AML-193 (cell line): ENCODE measurements at regions not wholly inside any gene's neighbourhood (a gene's known extent, or its start where the extent isn't known, plus 50 kb on each side); places are given as distances from the start of the nearest gene placed in this dataset.
A peak's percentile ranks its signal among the peaks of the same experiment; 100 is the strongest.

ENCODE experiments used
- DNase-seq, 2 experiments: peaks; one replicate each; lab custom pipeline; 2025; lab: John Stamatoyannopoulos, UW

- no peak for DNase-seq
These were observed 322.5 kb downstream of the HLX start for GRCh38 chr1:221201773-221202172.

- DNase-seq, result peak; percentile 26 to 54
These were observed 324.2 kb downstream of the HLX start for GRCh38 chr1:221203224-221204054.

DNA sequence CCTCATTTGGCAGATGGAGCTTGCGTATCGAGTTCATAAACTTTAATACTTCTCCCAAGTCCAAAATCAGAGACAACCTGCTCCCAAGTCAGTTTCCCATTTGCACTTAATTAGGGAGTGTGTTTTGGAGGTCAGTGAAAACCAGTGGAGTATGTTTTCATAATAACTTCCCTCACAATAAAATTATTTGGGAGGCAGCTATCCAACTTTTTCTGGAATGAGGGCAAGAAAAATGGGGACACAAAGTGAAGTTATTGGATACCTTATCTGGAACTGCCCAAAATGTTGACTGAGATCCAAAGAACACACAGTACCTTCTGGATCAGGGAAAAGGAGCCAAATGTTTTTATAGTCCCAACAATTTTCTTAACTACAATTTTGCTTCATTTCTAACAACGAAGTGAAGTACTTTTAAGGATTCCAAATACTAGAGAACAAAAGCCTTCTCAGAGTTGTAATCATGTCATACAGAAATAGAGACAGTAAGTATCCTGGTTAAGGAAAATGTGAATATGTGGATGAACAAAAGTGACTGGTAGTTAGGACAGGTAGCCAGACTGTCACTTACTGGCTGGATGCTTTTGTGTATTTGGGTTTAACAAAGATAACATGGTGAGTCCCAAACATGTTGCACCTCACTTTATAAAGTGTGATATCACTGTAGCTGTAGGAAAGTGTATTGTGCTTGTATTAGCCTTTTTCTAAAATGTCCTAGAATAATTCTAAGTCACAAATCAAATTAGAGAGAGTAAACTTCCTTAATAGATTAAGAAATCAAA lies 325.0 kb downstream of the HLX start:
- DNase-seq, result no peak

DNA sequence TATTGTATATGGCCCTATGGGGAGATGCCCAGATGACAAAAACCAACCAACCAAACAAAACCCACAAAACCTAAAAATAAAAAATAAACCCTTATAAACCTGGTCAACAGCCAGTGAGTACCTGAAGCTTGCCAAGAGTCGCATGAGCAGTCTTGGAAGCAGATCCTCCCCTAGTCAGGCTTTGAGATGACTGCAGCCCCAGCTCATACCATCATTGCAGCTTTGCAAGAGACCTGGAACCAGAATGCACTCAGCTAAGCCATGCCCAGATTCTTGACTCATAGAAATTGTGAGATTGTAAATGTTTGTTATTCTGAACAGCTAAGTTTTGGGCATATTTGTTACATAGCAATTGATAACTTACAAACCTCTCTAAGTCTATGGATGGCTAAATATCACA lies 326.8 kb downstream of the HLX start:
- DNase-seq, result no peak

- DNase-seq, result no peak
These were observed 333.7 kb downstream of the HLX start for GRCh38 chr1:221212926-221213325.

DNA sequence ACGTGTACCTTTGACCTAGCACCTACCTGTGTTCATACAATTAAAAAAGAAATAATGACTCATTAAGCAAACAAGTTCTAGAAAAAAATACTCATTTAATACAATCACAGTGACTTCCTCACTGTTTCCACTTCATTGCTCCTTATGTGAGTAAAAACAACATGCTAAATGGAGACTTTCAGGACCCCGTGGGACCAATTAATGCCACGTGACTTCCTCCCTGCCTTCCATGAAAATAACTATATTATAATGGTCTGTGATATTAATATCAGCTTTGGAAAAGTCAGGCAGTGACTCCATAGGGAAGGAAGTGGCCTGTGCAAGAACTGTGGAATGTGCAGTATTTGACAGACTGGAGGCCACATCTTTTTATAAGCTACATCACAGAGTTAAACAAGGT lies 337.8 kb downstream of the HLX start:
- no peak for DNase-seq

DNA sequence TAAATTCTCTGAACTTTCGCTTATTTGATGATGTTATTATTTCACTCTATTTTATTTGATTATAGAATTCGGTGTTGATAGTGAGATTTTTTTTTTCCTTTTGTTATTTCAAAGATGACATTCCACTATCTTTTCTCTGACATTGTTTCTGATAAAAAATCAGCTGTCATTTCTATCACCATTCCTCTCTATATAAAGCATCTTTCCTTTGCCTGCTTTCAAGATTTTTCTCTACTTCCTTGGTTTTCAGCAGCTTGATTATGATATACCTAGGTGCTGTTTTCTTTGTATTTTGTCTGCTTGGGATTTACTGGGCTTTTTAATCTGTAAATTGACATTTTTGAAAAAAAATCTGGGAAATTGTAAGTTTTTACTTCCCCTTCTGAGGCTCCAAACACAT lies 344.0 kb downstream of the HLX start:
- DNase-seq, result no peak

- no peak for DNase-seq
These were observed 348.2 kb downstream of the HLX start for GRCh38 chr1:221227460-221227859.

- DNase-seq, result no peak
These were observed 348.7 kb downstream of the HLX start for GRCh38 chr1:221227872-221228337.

GRCh38 chr1:221228594-221228993 lies 349.4 kb downstream of the HLX start:
- no peak for DNase-seq

GRCh38 chr1:221230605-221231004 lies 351.4 kb downstream of the HLX start:
- DNase-seq, result no peak

DNA sequence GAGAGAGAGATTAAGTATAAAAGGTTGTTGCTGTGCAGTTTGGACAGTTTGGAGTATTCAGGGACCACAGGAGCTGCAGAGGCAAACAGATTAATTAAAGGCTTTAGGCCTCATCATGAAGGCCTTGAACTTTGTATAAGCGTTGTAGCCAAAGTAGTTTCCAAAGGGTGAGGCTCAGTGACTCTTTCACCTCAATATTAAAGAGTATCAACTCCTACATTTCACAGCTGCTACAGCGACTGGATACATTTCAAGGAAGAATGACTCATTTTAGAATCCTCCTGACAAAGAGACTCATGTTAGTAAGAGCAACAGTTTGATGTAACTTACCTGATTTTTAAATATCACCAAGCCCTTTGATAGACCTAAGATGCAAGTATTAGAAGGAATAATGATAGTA lies 355.5 kb downstream of the HLX start:
- no peak for DNase-seq

GRCh38 chr1:221237587-221237986 lies 358.3 kb downstream of the HLX start:
- no peak for DNase-seq

- DNase-seq, result no peak
These were observed 359.9 kb downstream of the HLX start for GRCh38 chr1:221239181-221239580.

- no peak for DNase-seq
These were observed 360.5 kb downstream of the HLX start for GRCh38 chr1:221239792-221240191.

- DNase-seq, result no peak
These were observed 361.4 kb downstream of the HLX start for GRCh38 chr1:221240690-221241089.

DNA sequence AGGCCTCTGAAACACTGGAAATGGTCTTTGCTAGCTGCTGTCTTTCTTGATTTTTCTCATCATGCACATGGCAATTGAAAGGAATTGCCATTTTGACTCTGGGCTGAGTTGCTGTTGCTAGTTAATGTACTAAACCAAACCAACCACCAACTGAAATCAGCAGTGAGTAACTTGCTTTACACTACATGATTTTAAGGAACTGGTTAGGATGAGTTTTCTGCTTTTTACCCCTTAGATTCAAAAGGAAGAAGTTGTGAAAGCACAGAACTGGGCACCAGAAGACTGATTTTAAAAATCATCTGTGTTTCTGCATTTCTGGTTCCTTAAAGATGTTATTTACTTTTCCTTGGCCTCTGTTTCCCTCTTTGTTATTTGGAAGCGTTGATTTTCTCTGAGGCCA lies 361.9 kb downstream of the HLX start:
- DNase-seq, result no peak

GRCh38 chr1:221241592-221241991 lies 362.3 kb downstream of the HLX start:
- no peak for DNase-seq

DNA sequence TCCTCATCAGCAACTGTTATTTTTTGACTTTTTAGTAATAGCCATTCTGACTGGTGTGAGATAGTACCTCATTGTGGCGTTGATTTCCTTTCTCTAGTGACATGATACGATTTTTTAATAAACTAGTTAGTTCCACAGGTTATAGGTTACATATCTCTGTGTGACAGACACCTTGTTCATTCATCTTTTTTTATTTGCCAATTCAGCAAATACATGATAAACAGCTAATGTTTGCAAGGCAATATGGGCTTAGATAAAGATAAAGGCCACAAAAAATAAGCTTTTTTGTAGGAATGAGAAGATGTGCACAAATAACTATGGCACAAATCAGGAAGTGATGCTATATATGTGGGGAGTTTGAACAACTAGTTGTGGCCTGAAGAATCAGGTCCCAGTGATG lies 366.8 kb downstream of the HLX start:
- DNase-seq, result no peak

GRCh38 chr1:221246628-221247415 lies 367.6 kb downstream of the HLX start:
- DNase-seq, result no peak

DNA sequence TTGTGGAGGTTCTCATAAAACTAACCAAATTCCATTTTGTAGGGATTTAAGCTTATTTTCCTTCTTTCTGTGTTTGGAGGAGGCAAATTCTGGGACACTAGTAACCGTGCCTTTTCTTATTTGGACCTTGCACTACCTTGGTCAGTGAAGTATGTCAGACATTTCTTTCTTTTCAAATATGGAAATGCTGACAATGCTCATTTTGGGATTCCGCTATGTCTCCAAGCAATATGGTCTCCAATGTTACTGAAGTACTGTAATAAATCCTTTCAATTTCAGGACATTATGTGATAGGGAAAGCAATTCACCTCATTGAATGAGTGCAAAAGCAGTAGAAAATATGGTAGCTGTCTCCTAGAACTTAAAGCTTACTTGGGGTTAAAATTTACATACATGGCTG lies 372.3 kb downstream of the HLX start:
- no peak for DNase-seq

DNA sequence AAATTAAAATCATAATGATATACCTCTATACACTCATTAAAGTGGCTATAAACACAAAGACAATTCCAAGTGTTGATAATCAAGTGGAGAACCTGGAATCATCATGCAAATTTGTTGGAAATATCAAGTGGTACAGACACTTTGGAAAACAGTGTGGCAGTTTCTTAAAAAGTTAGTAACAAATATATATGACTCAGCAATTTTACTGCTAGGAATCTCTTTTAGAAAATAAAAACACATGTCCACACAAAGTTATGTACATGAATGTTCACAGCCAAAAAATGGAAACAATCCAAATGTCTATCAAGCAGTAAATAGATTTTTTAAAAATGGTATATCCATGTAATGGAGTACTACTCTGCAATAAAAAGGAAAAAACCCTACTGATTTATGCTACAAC lies 375.6 kb downstream of the HLX start:
- no peak for DNase-seq

DNA sequence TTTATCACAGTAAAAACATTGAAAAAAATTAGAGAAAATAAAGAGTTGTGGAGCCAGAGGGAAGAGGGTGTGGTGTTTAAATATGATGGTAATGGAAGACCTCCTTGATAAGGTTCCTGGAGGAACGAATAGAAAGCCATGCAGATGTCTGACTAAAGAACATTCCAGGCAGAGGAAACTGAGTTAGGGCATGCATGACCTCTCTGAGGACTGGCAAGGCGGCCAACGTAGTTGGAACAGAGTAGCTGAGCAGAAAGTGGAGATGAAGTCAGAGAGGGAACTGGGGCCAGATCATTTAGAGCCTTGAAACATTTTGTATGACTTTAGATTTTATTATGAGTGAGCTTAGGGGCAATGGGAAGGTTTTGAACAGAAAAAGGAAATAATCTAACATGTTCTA lies 377.5 kb downstream of the HLX start:
- no peak for DNase-seq
